HG03558 (cell line): ENCODE measurements at regions not wholly inside any gene's neighbourhood (a gene's known extent, or its start where the extent isn't known, plus 50 kb on each side); places are given as distances from the start of the nearest gene placed in this dataset.

ENCODE experiments used
- ATAC-seq: cut with Tn5 transposase; IDR thresholded peaks from one replicate; pipeline ENCODE4 v1.9.1; 2021; ENCODE audit warnings: moderate number of reproducible peaks; ENCODE audit not compliant: unreplicated experiment; ENCODE audit errors: extremely low read depth

- ATAC-seq = no peak
These were observed 52.8 kb upstream of the FBXL7 start for GRCh38 chr5:15447209-15447608.

- no peak for ATAC-seq
These were observed 53.4 kb upstream of the FBXL7 start for GRCh38 chr5:15446552-15446951.

- ATAC-seq = no peak
These were observed 57.8 kb upstream of the FBXL7 start for GRCh38 chr5:15442193-15442570.

GRCh38 chr5:15441433-15442192 is 58.4 kb upstream of the FBXL7 start:
- no peak for ATAC-seq

GRCh38 chr5:15440434-15440833 is 59.5 kb upstream of the FBXL7 start:
- ATAC-seq = no peak

GRCh38 chr5:15439801-15440200 is 60.2 kb upstream of the FBXL7 start:
- no peak for ATAC-seq

- no peak for ATAC-seq
These were observed 66.3 kb upstream of the FBXL7 start for GRCh38 chr5:15433709-15434108.

- no peak for ATAC-seq
These were observed 68.1 kb upstream of the FBXL7 start for GRCh38 chr5:15431923-15432322.

- ATAC-seq = no peak
These were observed 74.2 kb upstream of the FBXL7 start for GRCh38 chr5:15425766-15426165.

- no peak for ATAC-seq
These were observed 75.2 kb upstream of the FBXL7 start for GRCh38 chr5:15424769-15425168.

- no peak for ATAC-seq
These were observed 78.0 kb upstream of the FBXL7 start for GRCh38 chr5:15421921-15422412.

GRCh38 chr5:15421381-15421780 is 78.6 kb upstream of the FBXL7 start:
- ATAC-seq = no peak

GRCh38 chr5:15420201-15420600 is 79.8 kb upstream of the FBXL7 start:
- no peak for ATAC-seq

- no peak for ATAC-seq
These were observed 82.8 kb upstream of the FBXL7 start for GRCh38 chr5:15417156-15417555.

- no peak for ATAC-seq
These were observed 93.5 kb upstream of the FBXL7 start for GRCh38 chr5:15406478-15406877.

- no peak for ATAC-seq
These were observed 106.8 kb upstream of the FBXL7 start for GRCh38 chr5:15393146-15393545.

- ATAC-seq = no peak
These were observed 108.1 kb upstream of the FBXL7 start for GRCh38 chr5:15391704-15392397.

GRCh38 chr5:15388866-15389265 is 111.1 kb upstream of the FBXL7 start:
- no peak for ATAC-seq

GRCh38 chr5:15387931-15388524 is 112.0 kb upstream of the FBXL7 start:
- ATAC-seq = no peak

- ATAC-seq = no peak
These were observed 113.9 kb upstream of the FBXL7 start for GRCh38 chr5:15386122-15386521.

GRCh38 chr5:15385553-15385952 is 114.4 kb upstream of the FBXL7 start:
- ATAC-seq = no peak
